HUDEP-2 (cell line): ENCODE measurements at regions not wholly inside any gene's neighbourhood (a gene's known extent, or its start where the extent isn't known, plus 50 kb on each side); places are given as distances from the start of the nearest gene placed in this dataset.
"Not testable (repeated sequence)": the region's sequence is repeated elsewhere in the genome, so short reads cannot be mapped to it uniquely, and the experiment has no call there.

Experiments
- DNase-seq, 76 experiments: peaks; one replicate each; lab custom pipeline; 2025; ENCODE audit not compliant: unreplicated experiment in 76 of 76; lab: John Stamatoyannopoulos, UW

DNA sequence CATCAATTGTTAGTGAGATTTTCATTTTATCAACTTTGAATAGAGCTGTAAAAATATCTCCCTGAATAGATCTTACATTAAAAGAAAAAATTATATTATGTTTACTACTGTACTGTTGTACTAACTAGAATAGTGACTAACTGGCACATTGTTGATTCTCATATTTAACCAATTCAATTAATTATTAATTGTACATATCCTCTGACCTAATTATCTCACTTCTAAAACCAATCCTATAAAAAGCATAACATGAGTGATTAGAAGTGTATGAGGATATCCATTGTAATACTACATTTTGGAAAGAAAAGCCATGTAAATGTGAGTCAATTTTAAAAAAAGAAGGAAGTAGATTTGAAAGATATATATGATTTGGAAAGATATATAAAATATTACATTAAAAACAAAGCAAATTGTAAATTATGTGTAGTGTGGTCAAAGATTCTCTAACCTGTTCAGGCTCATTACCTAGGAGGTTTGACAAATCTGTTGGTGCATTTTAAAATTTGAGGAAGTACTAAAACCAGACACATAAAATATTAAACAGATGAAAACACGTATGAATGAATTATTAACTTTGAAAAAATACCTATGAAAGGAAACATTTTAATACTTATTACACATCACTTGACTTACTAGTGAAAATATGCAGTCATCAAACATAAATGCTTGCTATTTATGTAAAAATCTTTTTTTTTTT, 829.8 kb upstream of the SLC10A2 start:
- no peak for DNase-seq

- DNase-seq, result no peak
Measured at GRCh38 chr13:103894626-103895025, 828.4 kb upstream of the SLC10A2 start.

DNA sequence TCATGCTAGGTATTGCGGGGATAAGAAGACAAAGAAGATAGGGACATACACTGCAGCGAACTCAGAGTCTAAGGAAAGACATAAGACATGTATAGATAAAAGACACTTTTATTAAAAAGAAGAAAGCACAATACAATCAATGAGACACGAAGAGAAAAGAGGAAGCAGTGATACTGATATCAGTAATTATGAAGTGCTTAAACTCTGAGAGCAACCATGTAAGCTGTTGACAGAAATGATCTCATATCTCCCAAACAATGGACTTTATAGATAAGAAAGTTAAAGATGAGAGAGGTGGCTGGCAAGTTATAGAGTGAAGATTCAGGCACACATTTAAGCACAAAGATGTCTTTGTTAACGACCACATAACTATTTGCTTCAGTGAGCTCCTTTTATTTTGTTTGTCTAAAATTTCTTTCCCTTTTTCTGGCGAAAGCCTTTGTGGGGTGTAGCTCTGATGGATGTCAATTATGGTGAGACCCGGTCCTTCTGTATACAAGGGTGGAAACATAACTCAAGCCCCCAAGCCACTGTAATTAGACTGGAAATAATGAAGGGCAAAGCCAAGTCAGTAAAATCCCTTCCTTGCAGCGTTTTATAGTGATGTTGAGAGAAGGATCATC, 818.0 kb upstream of the SLC10A2 start:
- DNase-seq, result no peak

DNA sequence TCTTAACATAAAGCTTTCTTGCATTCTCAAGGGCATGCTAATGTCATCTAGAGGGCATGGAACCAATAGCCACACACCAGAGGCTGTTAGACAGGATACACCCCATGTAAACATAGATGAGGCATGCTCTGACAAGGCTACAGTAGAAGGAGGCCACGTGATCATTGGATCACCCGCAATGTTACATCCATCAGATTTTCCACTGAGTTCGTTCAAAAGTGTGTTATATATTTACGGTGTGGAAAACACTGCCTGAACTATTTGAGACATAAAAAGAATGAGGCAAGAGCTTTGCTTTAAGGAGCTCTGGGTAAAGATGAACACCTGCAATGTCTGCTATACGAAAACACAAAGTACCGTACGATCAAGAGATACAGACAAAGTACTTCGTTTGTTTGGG, 817.5 kb upstream of the SLC10A2 start:
- no peak for DNase-seq

GRCh38 chr13:103883164-103883563, 816.9 kb upstream of the SLC10A2 start:
- peak in 6 of 76 experiments; percentile 0 to 26 (median 10) for DNase-seq

DNA sequence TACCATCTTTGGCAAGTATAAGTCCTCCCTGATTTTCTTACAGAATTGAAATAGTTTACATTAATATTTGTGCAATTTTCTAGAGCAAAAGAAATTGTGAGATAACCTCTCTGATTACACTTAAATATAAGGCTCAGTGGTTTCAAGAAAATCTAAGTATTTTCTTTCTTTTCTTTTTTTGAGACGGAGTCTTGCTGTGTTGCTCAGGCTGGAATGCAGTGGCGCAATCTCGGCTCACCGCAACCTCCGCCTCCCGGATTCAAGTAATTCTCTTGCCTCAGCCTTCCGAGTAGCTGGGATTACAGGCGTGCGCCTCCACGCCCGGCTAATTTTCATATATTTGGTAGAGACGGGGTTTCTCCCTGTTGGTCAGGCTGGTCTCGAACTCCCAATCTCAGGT, 813.9 kb upstream of the SLC10A2 start:
- DNase-seq, result not testable (repeated sequence)

DNA sequence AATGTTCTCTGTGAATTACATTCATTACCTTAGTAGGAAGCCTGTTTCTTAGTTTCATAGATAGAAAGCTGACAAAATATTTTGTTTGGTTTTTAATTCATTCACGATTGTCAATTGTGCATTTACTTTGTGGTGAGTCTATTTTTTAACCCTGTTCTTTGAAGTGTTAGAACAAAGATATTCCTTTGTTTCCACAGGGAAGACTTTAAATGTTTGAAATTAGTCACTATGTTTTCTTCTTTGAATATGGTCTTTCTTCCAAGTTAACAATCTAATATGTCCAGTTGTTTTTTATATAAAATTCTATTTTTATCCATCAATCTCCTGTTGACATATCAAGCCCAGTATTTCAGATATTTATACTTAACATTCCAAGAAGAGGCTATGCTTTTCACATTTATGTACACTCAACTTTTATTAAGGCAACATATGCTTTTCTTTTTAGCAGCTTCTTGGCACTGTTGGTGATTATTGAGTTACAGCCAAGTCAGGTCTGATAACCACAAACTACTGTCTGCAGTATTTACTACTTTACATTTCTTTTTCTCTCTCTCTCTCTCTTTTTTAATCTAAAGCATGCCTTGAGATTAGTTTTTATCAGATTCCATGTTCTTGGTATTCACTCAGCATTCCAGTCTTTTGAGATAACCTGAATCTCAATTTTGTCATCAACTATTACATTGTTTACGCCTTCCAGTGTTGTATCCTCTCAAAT, 812.8 kb upstream of the SLC10A2 start:
- no peak for DNase-seq

GRCh38 chr13:103876571-103876970, 810.4 kb upstream of the SLC10A2 start:
- no peak for DNase-seq

DNA sequence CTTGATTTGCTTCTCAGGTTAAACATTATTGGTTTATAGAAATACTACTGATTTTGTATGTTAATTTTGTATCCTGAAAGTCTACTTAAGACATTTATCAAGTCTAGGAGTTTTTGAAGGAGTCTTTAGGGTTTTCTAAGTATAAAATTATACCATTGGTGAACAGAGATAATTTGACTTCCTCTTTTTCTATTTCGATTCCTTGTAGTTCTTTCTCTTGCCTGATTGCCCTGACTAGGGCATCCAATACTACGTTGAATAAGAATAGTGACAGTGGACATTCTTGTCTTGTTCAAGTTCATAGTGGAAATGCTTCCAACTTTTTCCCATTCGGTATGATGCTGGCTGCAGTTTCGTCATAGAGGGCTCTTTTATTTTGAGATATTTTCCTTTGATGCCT, 807.5 kb upstream of the SLC10A2 start:
- no peak for DNase-seq

DNA sequence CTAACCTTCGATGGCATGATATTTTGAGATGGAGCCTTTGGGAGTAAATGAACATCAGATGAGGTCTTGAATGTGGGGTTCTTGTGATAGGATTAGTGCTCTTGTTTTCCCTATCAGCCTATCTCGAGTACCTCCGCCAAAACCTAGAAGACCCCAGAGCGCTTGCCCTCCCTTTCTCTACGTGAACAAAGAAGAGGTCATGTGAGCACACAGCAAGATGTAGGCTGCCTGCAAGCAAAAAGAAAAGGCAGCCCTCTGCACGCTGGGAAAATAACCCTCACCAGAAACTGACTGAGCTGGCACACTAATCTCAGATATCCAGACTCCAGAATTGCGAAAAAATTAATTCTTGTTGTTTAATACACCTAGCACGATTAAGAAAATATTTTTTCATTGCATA, 799.8 kb upstream of the SLC10A2 start:
- no peak for DNase-seq

- DNase-seq, result no peak
Measured at GRCh38 chr13:103862525-103862924, 796.3 kb upstream of the SLC10A2 start.

- DNase-seq, result peak in 1 of 76 experiments; percentile 6
Measured at GRCh38 chr13:103859952-103860351, 793.7 kb upstream of the SLC10A2 start.

DNA sequence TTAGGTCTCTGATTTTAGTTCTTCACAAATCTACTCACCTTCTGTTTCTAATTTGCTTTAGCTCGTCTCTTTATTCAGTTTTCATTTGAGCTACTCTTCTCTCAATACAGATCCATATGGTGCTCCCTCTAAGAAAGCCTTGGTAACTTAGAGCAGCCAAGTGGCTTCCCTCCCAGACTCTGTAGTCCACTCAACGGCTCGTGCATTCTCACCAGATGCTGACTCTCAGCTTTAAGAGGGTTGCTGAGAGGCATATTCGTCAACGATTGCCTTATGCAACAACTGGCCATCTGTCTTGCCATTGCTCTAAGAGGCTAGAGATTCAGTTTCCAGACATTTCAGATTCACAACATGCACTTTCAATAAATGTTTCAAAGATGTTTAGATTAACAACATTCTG, 785.8 kb upstream of the SLC10A2 start:
- DNase-seq, result no peak

- no peak for DNase-seq
Measured at GRCh38 chr13:103844471-103844870, 778.3 kb upstream of the SLC10A2 start.

GRCh38 chr13:103839460-103839859, 773.2 kb upstream of the SLC10A2 start:
- DNase-seq, result no peak

DNA sequence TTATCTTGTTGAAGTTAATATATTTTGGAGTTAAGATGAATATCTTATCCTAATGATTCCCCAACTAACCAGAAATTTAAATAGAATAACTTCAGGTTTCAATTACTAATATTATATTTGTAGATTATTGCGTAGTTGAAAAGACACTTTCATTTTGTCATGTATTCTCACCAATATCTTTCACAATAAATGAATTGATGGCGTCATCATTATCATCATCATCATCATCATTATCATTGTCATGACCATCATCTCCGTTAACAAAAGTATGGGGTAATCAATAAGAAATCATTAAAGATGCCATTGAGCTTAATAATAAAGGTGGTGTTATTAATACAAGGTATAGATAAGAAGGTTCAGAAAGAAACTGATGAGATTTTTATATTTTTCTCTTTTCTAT, 768.8 kb upstream of the SLC10A2 start:
- no peak for DNase-seq

- no peak for DNase-seq
Measured at GRCh38 chr13:103833294-103833852, 767.2 kb upstream of the SLC10A2 start.

GRCh38 chr13:103815619-103816018, 749.4 kb upstream of the SLC10A2 start:
- DNase-seq, result no peak

- no peak for DNase-seq
Measured at GRCh38 chr13:103812971-103813370, 746.8 kb upstream of the SLC10A2 start.

- no peak for DNase-seq
Measured at GRCh38 chr13:103812558-103812957, 746.3 kb upstream of the SLC10A2 start.

- DNase-seq, result no peak
Measured at GRCh38 chr13:103810026-103810425, 743.8 kb upstream of the SLC10A2 start.

- no peak for DNase-seq
Measured at GRCh38 chr13:103805771-103806170, 739.6 kb upstream of the SLC10A2 start.
